GM23338 (cell line): ENCODE measurements at regions not wholly inside any gene's neighbourhood (a gene's known extent, or its start where the extent isn't known, plus 50 kb on each side); places are given as distances from the start of the nearest gene placed in this dataset.

ENCODE experiments used
- EZH2 ChIP-seq: fragments of 200-600 bp; sonication (generic); IDR thresholded peaks from one replicate; pipeline ENCODE4 v1.8.0; 2017; ENCODE audit warnings: antibody characterized with exemption, mild to moderate bottlenecking, low read depth; ENCODE audit not compliant: unreplicated experiment
- EZH2phosphoT487 ChIP-seq: fragments of 200-600 bp; sonication (generic); IDR thresholded peaks from one replicate; pipeline ENCODE4 v1.8.1; 2018; ENCODE audit warnings: antibody characterized with exemption; ENCODE audit not compliant: unreplicated experiment
- POLR2AphosphoS5 ChIP-seq: IDR thresholded peaks from 2 replicates; pipeline ENCODE4 v1.6.1; 2016; ENCODE audit warnings: antibody characterized with exemption, low read depth
- REST ChIP-seq: IDR thresholded peaks from one replicate; pipeline ENCODE4 v1.6.1; 2018; ENCODE audit warnings: antibody characterized with exemption; ENCODE audit not compliant: unreplicated experiment
- TF ChIP-seq, protein P1 (sequence below), 2 experiments: fragments of 200-600 bp in 1 of 2; sonication (generic) in 1 of 2; conservative IDR thresholded peaks; 2 replicates each; pipeline versions ENCODE4 v1.5.1 to v1.6.1; 2016 to 2017; ENCODE audit warnings: antibody characterized with exemption in 2 of 2, low read depth in 2 of 2, mild to moderate bottlenecking in 2 of 2, moderate library complexity in 1 of 2

GRCh38 chr11:129643031-129643721 lies 172.5 kb upstream of the TMEM45B start:
- TF ChIP-seq REST, result no peak
- TF ChIP-seq, protein P1, sequence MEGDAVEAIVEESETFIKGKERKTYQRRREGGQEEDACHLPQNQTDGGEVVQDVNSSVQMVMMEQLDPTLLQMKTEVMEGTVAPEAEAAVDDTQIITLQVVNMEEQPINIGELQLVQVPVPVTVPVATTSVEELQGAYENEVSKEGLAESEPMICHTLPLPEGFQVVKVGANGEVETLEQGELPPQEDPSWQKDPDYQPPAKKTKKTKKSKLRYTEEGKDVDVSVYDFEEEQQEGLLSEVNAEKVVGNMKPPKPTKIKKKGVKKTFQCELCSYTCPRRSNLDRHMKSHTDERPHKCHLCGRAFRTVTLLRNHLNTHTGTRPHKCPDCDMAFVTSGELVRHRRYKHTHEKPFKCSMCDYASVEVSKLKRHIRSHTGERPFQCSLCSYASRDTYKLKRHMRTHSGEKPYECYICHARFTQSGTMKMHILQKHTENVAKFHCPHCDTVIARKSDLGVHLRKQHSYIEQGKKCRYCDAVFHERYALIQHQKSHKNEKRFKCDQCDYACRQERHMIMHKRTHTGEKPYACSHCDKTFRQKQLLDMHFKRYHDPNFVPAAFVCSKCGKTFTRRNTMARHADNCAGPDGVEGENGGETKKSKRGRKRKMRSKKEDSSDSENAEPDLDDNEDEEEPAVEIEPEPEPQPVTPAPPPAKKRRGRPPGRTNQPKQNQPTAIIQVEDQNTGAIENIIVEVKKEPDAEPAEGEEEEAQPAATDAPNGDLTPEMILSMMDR (conservative IDR thresholded peaks at IDR 0.05; ENCODE audit: low read depth in 2 of 2), result no peak
- TF ChIP-seq EZH2phosphoT487, result no peak
- TF ChIP-seq POLR2AphosphoS5, result no peak
- TF ChIP-seq EZH2, result no peak
